Activated T-helper 2 cell treated with anti-CD3 and anti-CD28 coated beads, Interferon-gamma antibody, Interleukin-2, Interleukin-4, amounts not matched to agents 10 μg/mL and 5 μg/mL and 100 μg/mL, durations not matched to agents 14 hours and 24 hours and 36 hours (primary cell): ENCODE measurements at regions not wholly inside any gene's neighbourhood (a gene's known extent, or its start where the extent isn't known, plus 50 kb on each side); places are given as distances from the start of the nearest gene placed in this dataset.

Experiments
- DNase-seq: peaks from one replicate; pipeline ENCODE4 v3.0.0; 2021; ENCODE audit warnings: low spot score
- H3K27ac Mint-ChIP-seq: one replicate; pipeline ENCODE4 v1.8.0; 2021; ENCODE audit warnings: mixed read lengths
- H3K27me3 Mint-ChIP-seq: one replicate; pipeline ENCODE4 v1.8.0; 2021; ENCODE audit warnings: low read depth, mixed read lengths
- H3K36me3 Mint-ChIP-seq: one replicate; pipeline ENCODE4 v1.8.0; 2021; ENCODE audit warnings: low read depth, mixed read lengths
- H3K4me1 Mint-ChIP-seq: one replicate; pipeline ENCODE4 v1.8.0; 2021; ENCODE audit warnings: low read depth, mixed read lengths
- H3K4me3 Mint-ChIP-seq: one replicate; pipeline ENCODE4 v1.8.0; 2021; ENCODE audit warnings: low read depth, mild to moderate bottlenecking, moderate library complexity, mixed read lengths
- H3K9me3 Mint-ChIP-seq: one replicate; pipeline ENCODE4 v1.8.0; 2021; ENCODE audit warnings: mixed read lengths
- intact Hi-C: fragments of 100-400 bp; cut with micrococcal nuclease; formaldehyde crosslinking; loops from one replicate; pipeline ENCODE4 v1.15.1; 2023

DNA sequence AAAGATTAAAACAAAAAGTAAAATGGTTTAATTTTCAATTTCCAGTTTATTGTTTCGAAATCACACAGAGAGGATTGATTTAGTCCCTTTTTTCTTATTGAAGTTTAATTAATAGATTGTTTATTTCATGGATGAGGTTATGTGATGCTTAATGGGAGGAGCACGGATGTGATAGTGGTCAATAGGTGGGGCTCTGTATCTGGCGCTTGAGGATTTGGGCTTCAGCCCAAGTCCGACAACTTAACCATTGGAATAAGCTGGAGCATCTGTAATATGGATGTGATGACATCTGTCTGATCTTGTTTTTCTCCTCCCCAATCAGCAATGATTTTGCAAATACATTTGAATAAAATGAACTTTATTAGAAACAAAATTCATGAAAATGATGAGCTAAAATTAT lies 169.2 kb downstream of the LYPLAL1 start:
- Mint-ChIP-seq H3K27ac (no peak overlapping the region), H3K36me3 (no peaks in the 10 kb centered on the region), H3K27me3 (no peaks in the 10 kb centered on the region), H3K9me3 (peaks cover 20% of the 10 kb centered on the region), H3K4me1 (no peaks in the 10 kb centered on the region), H3K4me3 (no peak overlapping the region)
- no peak for DNase-seq
- intact Hi-C loops = no loop called here

DNA sequence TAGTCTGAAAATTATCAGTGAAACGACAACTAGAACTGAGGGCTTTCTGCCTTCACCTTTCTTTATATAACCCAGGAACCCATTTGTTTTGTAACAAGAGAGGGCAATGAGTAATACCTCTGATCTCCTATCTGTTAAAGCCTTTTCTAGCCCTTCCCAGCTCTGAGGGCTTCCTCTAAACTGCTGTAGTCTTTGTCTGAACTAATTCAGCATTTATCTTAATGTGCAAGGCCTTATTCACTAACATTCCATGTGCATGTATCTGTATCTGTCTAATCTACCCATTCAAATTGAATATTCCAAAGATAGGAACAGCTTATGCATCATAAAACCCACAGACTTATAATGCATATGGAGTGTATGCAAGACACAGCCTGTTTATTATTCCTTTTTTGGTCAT lies 167.1 kb downstream of the LYPLAL1 start:
- Mint-ChIP-seq H3K4me3 (no peak overlapping the region), H3K4me1 (no peaks in the 10 kb centered on the region), H3K27me3 (peaks cover 1% of the 10 kb centered on the region), H3K36me3 (no peaks in the 10 kb centered on the region), H3K9me3 (peaks cover 6% of the 10 kb centered on the region), H3K27ac (no peak overlapping the region)
- intact Hi-C loops = no loop called here
- no peak for DNase-seq

DNA sequence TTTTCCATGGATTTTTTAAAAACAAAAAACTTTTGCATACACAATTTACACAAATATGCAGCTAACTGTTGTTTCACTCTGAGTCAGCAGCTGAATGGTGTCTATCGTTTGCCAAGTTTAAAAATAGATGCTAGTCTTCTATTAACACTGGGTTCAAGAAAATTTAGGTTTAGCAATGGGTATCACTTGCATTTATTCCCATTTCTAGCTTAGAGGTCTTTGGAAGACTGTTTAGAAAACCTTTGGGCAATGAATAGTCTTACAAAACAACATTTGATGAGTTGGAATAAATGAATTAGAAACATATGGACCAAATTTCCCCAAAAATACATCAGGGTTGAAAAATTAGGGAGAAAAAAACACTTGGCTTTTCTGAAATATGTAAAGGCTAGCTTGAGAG lies 165.8 kb downstream of the LYPLAL1 start:
- H3K4me1 Mint-ChIP-seq = no peaks in the 10 kb centered on the region
- peaks cover 3% of the 10 kb centered on the region for H3K9me3 Mint-ChIP-seq
- intact Hi-C loops = no loop called here
- H3K27me3 Mint-ChIP-seq = peaks cover 1% of the 10 kb centered on the region
- no peaks in the 10 kb centered on the region for H3K36me3 Mint-ChIP-seq
- no peak overlapping the region for H3K27ac Mint-ChIP-seq
- no peak overlapping the region for H3K4me3 Mint-ChIP-seq
- DNase-seq = no peak

DNA sequence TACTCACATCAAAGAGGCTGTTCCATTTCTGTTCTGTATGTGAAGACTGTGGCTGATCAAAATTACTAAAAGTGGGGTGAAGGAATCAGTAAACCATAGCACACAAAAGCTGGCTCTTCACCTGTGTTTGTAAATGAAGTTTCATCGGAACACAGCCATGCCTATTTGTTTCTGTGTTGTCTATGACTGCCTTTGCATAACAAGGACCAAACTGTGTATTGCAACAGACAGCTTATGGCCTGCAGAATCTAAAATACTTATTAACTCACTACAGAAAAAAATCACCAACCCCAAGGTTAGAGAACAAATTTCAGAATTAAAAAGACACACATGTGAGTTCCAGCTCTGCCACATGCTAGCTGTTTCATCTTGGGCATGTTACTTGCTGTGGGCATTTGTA lies 163.9 kb downstream of the LYPLAL1 start:
- H3K36me3 Mint-ChIP-seq = no peaks in the 10 kb centered on the region
- DNase-seq = no peak
- H3K4me3 Mint-ChIP-seq = no peak overlapping the region
- H3K27ac Mint-ChIP-seq = no peak overlapping the region
- peaks cover 4% of the 10 kb centered on the region for H3K27me3 Mint-ChIP-seq
- intact Hi-C loops = no loop called here
- H3K9me3 Mint-ChIP-seq = no peaks in the 10 kb centered on the region
- H3K4me1 Mint-ChIP-seq = no peaks in the 10 kb centered on the region

DNA sequence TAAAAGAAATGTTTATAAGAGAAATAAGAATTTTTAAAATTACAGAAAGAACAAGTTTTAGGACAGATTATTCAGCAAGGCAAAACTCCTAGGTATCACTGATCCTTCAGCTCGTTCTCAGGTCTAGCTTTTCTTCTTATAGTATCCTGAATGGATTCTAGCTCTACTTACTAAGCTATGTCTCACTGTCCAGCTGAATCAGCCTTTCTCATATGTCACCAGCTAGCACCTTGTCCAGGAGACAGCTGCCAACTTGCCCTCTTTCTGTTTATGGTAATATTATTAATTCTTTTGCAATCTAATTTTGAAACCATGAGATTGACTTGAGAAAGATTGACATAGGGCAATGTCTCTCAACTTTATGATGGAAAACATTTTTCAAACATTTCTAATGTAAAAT lies 159.9 kb downstream of the LYPLAL1 start:
- peaks cover 16% of the 10 kb centered on the region for H3K27me3 Mint-ChIP-seq
- H3K9me3 Mint-ChIP-seq = no peaks in the 10 kb centered on the region
- H3K27ac Mint-ChIP-seq = no peak overlapping the region
- DNase-seq = no peak
- intact Hi-C loops = no loop called here
- H3K4me1 Mint-ChIP-seq = no peaks in the 10 kb centered on the region
- no peak overlapping the region for H3K4me3 Mint-ChIP-seq
- H3K36me3 Mint-ChIP-seq = no peaks in the 10 kb centered on the region

DNA sequence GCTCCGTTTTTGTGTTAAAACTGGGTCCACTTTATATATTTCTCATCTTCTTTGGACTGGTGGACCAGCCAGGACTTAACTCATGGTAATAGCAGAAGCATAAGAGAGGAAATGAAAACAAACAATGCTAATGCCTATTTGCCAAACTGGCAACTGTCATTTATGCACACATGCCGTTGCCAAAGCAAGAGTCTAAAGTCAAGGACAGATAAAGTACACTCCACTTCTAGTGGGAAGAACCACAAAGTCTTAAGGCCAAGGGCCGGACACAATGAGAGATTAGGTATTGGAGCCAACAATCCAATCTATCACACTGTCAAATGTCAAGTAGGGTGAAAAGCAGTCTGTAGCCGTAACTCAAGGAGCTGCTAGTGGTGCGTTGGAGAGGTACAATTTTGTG lies 157.7 kb downstream of the LYPLAL1 start:
- Mint-ChIP-seq H3K4me1 (no peaks in the 10 kb centered on the region), H3K27me3 (peaks cover 27% of the 10 kb centered on the region), H3K4me3 (no peak overlapping the region), H3K27ac (no peak overlapping the region), H3K9me3 (peaks cover 10% of the 10 kb centered on the region), H3K36me3 (no peaks in the 10 kb centered on the region)
- intact Hi-C loops = no loop called here
- no peak for DNase-seq

DNA sequence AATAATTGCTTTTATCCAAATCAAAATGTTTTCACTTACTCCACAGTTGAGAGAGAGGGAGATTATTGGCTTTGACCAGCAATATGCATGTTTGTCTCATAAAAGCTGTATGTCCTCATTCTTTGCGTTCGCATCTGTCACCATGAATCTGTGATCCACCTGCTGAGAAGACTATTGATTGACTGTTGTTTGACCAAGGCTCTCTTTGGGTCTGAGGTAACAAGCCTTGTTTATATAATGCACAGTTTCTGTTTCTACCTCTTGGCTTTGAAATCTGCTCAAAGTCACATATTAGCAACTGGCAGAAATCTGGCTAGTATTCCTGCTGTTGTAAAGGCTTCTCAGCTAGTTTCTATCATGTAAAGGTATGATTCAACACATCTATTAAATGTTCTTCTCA lies 157.0 kb downstream of the LYPLAL1 start:
- H3K4me1 Mint-ChIP-seq = no peaks in the 10 kb centered on the region
- no peaks in the 10 kb centered on the region for H3K36me3 Mint-ChIP-seq
- peaks cover 10% of the 10 kb centered on the region for H3K9me3 Mint-ChIP-seq
- intact Hi-C loops = no loop called here
- H3K4me3 Mint-ChIP-seq = no peak overlapping the region
- peaks cover 27% of the 10 kb centered on the region for H3K27me3 Mint-ChIP-seq
- H3K27ac Mint-ChIP-seq = no peak overlapping the region
- DNase-seq = no peak

DNA sequence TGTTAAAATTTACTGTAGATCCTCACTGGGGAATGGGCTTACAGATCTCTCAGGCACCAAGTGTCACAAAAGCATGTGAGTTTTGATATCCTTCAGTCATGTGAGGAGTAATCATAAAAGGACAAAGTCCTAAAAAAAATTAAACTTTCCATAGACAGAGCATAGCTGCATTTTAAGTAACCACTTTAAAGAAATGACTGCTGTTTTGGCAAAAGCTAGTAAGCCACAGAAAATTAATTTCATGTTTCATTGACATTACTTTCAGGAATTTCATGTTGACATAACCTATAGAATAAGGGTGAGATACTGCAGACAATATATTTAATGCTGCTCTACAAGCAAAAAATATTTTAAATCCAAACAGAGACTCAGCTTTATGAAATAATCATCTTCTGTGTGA lies 156.3 kb downstream of the LYPLAL1 start:
- Mint-ChIP-seq H3K27me3 (peaks cover 27% of the 10 kb centered on the region), H3K4me1 (peaks cover 6% of the 10 kb centered on the region), H3K9me3 (peaks cover 10% of the 10 kb centered on the region), H3K4me3 (no peak overlapping the region), H3K36me3 (no peaks in the 10 kb centered on the region), H3K27ac (no peak overlapping the region)
- DNase-seq = no peak
- intact Hi-C loops = no loop called here

DNA sequence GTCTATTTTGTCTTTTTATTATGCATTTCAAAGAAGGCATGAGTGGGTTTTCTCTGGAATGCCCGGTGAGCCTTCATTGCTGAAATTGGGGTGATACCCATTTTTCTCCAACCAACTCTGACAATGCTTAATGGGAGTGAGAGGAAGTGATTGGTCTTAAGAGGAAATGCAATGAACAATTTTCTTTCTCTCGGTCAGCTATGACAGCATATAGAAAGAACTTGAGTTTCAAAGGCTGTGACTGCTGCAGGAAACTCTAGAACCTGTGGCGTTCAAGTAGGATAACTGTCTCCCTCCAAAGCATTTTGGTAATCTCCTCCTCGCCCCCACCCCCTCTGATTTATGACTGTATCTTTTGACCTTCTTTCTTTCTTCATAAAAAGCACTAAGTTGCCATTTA lies 155.9 kb downstream of the LYPLAL1 start:
- intact Hi-C loops = loop anchor here (10.0 kb wide), 2 partner anchors 135 to 185 kb away; no protein-coding TSS in a partner anchor
- DNase-seq = no peak
- peaks cover 10% of the 10 kb centered on the region for H3K9me3 Mint-ChIP-seq
- no peak overlapping the region for H3K4me3 Mint-ChIP-seq
- no peak overlapping the region for H3K27ac Mint-ChIP-seq
- H3K27me3 Mint-ChIP-seq = peaks cover 27% of the 10 kb centered on the region
- H3K4me1 Mint-ChIP-seq = peaks cover 8% of the 10 kb centered on the region
- H3K36me3 Mint-ChIP-seq = no peaks in the 10 kb centered on the region

DNA sequence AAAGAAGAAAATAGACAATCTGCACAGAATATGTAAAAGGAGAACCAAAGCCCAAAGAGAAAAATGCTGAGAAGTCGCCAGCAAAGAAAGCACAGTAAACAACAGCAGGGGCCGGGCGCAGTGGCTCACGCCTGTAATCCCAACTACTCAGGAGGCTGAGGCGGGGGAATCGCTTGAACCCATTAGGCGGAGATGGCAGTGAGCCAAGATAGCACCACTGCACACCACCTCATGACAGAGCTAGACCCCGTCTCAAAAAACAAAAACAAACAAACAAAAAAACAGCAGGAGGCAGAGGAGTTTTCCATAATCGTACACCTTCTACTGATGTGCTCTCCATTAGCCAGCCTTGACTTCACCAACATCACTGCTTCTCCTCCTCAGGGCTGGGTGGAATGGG lies 153.2 kb downstream of the LYPLAL1 start:
- peaks cover 31% of the 10 kb centered on the region for H3K27me3 Mint-ChIP-seq
- H3K9me3 Mint-ChIP-seq = peaks cover 10% of the 10 kb centered on the region
- peaks cover 10% of the 10 kb centered on the region for H3K4me1 Mint-ChIP-seq
- no peak overlapping the region for H3K4me3 Mint-ChIP-seq
- H3K27ac Mint-ChIP-seq = no peak overlapping the region
- intact Hi-C loops = loop anchor here (10.0 kb wide), 2 partner anchors 138 to 188 kb away; no protein-coding TSS in a partner anchor
- DNase-seq = no peak
- H3K36me3 Mint-ChIP-seq = no peaks in the 10 kb centered on the region

DNA sequence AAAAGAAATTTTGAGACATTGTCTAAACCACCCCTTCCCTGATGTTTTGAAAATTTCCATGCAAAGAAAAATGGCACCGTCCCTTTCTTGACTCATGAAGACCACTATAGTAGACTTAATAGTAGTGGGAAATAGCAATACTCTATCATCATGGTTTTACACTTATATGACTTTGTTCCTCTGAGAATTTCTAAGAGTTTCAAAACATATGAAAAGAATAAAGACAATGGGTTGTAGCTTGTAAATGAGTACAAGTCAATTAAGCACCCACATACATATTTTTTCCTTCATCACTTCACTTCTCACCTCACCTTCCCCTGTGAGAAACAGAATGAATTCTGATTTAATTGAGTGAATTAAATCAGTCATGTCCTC lies 151.7 kb downstream of the LYPLAL1 start:
- peaks cover 10% of the 10 kb centered on the region for H3K9me3 Mint-ChIP-seq
- intact Hi-C loops = loop anchor here (1.0 to 10.0 kb wide), 4 partner anchors 65 to 189 kb away; no protein-coding TSS in a partner anchor
- no peak for DNase-seq
- peaks cover 36% of the 10 kb centered on the region for H3K27me3 Mint-ChIP-seq
- peaks cover 10% of the 10 kb centered on the region for H3K4me1 Mint-ChIP-seq
- no peak overlapping the region for H3K4me3 Mint-ChIP-seq
- H3K36me3 Mint-ChIP-seq = no peaks in the 10 kb centered on the region
- H3K27ac Mint-ChIP-seq = no peak overlapping the region

DNA sequence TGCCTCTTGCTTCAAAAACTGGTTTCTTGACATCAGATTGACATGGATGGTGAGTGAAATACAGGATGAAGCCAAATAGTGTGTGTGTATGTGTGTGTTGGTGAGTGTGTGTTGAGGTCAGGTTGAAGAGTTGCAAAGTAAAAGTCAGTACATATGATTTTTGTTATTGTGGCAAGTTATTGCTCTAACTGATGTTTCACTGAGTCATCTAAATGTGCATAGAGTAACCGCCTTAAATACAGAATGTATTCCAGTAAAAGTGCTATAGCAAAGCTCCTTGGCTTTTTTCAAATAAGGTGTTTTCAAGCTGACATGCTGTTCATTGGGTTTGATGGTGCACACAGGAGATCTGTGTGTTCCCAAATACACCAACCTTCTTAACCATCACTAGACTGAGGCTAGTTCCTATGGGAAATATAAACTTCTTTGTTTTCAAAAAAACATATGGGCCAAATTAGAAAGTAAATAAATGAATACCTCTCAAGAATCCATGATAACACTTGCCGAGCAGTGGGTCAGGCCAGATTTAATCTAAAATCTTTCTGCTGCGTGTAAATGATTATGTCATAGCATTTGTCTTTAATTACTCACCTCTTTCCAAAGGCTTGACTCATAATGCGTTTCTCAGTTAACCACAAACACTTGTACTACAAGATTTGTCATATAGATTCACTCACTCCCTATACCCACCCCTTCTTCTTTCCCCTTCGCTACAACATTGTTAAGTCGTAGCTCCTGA lies 151.1 kb downstream of the LYPLAL1 start:
- Mint-ChIP-seq H3K4me1 (peaks cover 10% of the 10 kb centered on the region), H3K36me3 (no peaks in the 10 kb centered on the region), H3K27me3 (peaks cover 38% of the 10 kb centered on the region), H3K9me3 (peaks cover 10% of the 10 kb centered on the region), H3K27ac (no peak overlapping the region), H3K4me3 (no peak overlapping the region)
- intact Hi-C loops = loop anchor here (1.0 to 10.0 kb wide), 4 partner anchors 66 to 190 kb away; no protein-coding TSS in a partner anchor
- no peak for DNase-seq

DNA sequence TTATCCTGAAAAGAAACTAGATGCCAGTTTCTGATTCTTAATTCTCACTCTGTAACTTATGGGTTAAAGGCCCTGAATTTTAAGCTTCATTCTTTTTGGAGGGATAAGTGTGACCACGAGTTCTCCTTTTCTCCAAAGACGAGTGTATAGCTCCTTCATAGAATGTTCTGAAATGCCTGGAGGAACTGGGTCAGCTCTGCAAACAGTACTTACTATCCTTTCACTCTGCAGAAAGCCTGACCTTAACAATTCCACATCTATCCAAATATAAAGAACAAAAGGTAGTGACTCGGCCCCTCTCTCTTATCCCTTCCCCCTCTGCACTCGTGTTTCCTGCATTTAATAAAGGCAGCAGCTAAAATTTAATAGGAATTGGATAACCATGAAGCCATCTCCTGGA lies 150.5 kb downstream of the LYPLAL1 start:
- Mint-ChIP-seq H3K9me3 (peaks cover 10% of the 10 kb centered on the region), H3K27ac (no peak overlapping the region), H3K4me1 (peaks cover 10% of the 10 kb centered on the region), H3K27me3 (peaks cover 39% of the 10 kb centered on the region), H3K4me3 (no peak overlapping the region), H3K36me3 (no peaks in the 10 kb centered on the region)
- DNase-seq = no peak
- intact Hi-C loops = loop anchor here (2.0 to 10.0 kb wide), 3 partner anchors 67 to 191 kb away; no protein-coding TSS in a partner anchor
